ENCODE measurements at regions not wholly inside any gene's neighbourhood (a gene's known extent, or its start where the extent isn't known, plus 50 kb on each side); places are given as distances from the start of the nearest gene placed in this dataset.

DNA sequence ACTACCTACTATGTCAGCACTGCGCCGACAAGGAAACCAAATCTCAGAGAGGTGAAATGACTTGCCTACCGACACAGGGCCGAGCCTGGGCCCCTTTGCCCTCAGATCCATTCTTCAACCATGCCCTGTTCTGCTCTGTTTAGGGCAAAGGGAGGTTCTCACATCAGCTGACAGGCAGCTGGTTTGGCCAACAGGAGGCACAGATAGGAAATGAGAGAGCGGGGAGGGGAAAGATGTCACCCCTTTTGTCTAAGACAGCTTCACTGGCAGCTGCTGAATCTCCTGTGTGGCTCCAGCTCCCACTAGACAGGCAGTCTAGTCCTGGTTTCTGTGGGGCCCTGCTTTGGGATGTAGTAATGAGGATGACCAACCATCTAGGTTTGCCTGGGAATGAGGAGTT is 158.7 kb downstream of the TMEM200A start:
- TF ChIP-seq, protein P1, sequence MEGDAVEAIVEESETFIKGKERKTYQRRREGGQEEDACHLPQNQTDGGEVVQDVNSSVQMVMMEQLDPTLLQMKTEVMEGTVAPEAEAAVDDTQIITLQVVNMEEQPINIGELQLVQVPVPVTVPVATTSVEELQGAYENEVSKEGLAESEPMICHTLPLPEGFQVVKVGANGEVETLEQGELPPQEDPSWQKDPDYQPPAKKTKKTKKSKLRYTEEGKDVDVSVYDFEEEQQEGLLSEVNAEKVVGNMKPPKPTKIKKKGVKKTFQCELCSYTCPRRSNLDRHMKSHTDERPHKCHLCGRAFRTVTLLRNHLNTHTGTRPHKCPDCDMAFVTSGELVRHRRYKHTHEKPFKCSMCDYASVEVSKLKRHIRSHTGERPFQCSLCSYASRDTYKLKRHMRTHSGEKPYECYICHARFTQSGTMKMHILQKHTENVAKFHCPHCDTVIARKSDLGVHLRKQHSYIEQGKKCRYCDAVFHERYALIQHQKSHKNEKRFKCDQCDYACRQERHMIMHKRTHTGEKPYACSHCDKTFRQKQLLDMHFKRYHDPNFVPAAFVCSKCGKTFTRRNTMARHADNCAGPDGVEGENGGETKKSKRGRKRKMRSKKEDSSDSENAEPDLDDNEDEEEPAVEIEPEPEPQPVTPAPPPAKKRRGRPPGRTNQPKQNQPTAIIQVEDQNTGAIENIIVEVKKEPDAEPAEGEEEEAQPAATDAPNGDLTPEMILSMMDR (conservative IDR thresholded peaks at IDR 0.05; ENCODE audit: low read depth, low read length), result no peak
- DNase-seq (ENCODE audit: low read depth), result no peak
- H3K4me3 ChIP-seq (ENCODE audit: low read depth, low read length), result no peak overlapping the region

DNA sequence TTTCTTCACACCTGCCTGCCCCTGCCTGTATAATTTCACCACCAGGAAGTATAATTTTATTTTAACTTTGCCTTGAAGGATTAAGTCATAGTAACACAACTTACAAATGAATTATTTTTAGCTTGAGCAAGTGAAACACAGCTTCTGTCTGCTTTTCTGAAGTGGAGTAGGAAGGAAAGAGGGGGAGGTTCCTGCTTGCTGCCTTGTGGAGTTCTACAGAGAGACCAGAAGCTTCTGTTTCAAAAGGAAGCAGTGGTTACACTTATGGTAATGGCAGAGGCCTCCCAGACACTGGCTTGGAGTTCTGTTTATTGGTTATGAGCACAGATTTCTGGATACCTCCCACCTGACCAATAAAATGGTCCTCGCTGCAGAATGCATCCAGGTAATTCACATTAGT is 159.6 kb downstream of the TMEM200A start:
- TF ChIP-seq, protein P1 (conservative IDR thresholded peaks at IDR 0.05; ENCODE audit: low read depth, low read length), result no peak
- no peak for DNase-seq (ENCODE audit: low read depth)

DNA sequence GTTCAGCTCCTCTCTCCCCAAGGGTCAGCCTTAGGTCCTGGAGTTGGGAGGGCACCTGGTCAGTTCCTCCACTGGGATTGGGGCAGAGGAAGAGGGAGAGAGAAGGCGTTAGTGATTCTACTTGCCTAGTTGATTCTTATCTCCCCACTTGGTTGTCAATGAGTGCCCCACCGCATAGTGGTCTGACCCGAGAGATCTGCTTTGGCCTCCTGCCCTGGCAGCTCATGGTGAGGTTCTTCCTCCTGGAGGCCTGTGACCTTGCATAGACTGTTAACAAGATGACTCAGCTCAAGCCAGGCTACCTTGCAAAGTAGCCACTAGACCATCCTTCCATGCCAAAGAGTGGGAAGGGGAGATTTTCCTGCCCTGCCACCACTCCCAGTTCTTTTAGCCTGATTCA is 160.6 kb downstream of the TMEM200A start:
- DNase-seq (ENCODE audit: low read depth), result no peak
- TF ChIP-seq, protein P1 (conservative IDR thresholded peaks at IDR 0.05; ENCODE audit: low read depth, low read length), result no peak
- no peak overlapping the region for H3K4me3 ChIP-seq (ENCODE audit: low read depth, low read length)

More for the DNA sequence above, 159.6 kb downstream of the TMEM200A start:
- no peak overlapping the region for H3K4me3 ChIP-seq (ENCODE audit: low read depth, low read length)

DNA sequence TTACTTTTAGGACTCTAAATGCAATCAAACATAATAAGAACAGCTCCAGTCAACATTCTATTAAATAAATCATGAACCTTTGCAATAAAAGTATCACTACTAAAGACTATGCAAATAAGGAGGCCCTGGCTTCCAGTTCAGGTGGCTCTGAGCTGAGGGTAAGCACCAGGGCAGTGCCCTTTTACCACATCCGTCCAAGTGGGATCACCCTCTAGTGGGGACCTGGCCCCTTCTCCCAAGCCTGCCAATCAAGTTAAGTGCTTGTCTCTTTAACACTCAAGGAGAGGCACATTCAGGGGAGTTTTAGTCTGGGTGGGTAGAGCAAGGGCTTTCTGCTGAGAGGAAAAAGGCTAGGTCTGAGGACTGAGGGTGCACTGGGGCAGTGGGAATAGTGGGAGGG is 161.4 kb downstream of the TMEM200A start:
- H3K4me3 ChIP-seq (ENCODE audit: low read depth, low read length), result no peak overlapping the region
- TF ChIP-seq, protein P1 (conservative IDR thresholded peaks at IDR 0.05; ENCODE audit: low read depth, low read length), result no peak
- no peak for DNase-seq (ENCODE audit: low read depth)

DNA sequence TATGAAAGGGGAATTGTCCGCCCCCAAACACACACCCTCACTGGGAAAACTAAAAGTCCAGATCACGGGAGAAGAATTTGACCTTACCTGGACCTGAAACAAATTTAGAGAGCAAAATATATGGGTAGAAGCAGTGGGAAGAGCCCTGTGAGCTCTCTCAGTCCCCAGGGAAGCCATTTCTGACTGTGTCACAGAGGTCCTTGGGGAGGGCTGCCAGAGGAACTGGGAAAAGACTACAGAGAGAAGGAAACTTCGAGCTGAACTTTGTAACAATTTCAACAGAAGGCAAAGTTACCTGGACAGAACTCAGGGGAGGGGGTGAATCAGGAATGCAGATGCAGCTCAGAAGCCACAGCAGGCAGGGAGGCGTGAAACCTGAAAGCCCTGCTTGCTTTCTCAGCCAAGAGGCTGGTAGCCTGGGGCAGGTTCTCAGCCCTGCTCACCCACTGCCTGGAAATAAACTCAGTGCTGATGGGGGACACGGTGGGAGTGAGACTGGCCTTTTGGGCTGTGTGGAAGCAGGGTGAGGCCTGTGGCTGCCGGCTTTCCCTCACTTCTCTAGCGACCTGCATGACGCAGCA is 163.8 kb downstream of the TMEM200A start:
- DNase-seq (ENCODE audit: low read depth), result no peak
- H3K4me3 ChIP-seq (ENCODE audit: low read depth, low read length), result no peak overlapping the region
- TF ChIP-seq, protein P1 (conservative IDR thresholded peaks at IDR 0.05; ENCODE audit: low read depth, low read length), result no peak

DNA sequence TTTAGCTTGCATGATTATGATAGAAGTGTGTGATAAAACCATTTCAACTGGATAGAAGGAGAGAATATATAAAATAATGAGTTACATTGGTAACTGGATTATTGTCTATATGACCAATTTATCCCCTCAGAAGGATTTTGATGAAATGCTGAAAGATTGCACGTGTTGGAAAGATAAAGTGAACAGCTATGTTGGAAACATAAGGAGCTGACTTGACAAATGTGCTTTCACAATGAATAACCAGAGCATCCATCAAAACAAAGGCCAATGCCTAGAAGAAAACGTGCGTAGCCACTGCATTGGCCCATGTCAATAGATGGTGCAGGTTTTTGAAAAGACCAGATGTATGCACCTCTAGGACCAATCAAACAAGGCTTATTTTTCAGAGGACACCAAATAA is 168.8 kb downstream of the TMEM200A start:
- TF ChIP-seq, protein P1 (conservative IDR thresholded peaks at IDR 0.05; ENCODE audit: low read depth, low read length), result no peak
- no peak overlapping the region for H3K4me3 ChIP-seq (ENCODE audit: low read depth, low read length)
- no peak for DNase-seq (ENCODE audit: low read depth)

DNA sequence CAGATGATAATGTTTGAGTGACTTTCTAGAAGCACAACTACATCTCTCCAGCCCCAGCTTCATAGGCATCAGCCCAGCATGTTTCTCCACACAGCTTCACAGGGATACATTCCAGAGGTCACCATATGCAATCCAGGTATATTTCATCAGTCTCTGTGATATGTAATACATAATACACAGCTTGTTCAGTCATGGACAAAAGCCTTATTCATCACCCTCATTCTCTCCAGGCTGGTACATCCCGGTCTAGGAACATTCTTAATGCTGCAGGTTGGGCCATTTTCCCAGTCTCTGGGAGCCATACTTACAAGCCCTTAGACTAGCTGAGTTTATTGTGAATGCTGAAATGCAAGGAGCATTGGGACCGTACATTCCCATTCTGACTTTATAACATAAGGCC is 169.4 kb downstream of the TMEM200A start:
- no peak overlapping the region for H3K4me3 ChIP-seq (ENCODE audit: low read depth, low read length)
- TF ChIP-seq, protein P1 (conservative IDR thresholded peaks at IDR 0.05; ENCODE audit: low read depth, low read length), result no peak
- DNase-seq (ENCODE audit: low read depth), result no peak
